K562 (cell line): ENCODE measurements at regions not wholly inside any gene's neighbourhood (a gene's known extent, or its start where the extent isn't known, plus 50 kb on each side); places are given as distances from the start of the nearest gene placed in this dataset.

Experiments used
- ESRRA ChIP-seq: fragments of 450-650 bp; IDR thresholded peaks from 2 replicates; pipeline ENCODE4 v1.6.1; 2014; ENCODE audit warnings: low read depth, mild to moderate bottlenecking, moderate library complexity, borderline replicate concordance
- KDM1A ChIP-seq, 2 experiments: fragments of 450-650 bp; IDR thresholded peaks; 2 replicates each; pipeline ENCODE4 v1.6.1; 2016; ENCODE audit warnings: mild to moderate bottlenecking in 2 of 2
- NFIC ChIP-seq: fragments of 450-650 bp; IDR thresholded peaks from 2 replicates; pipeline ENCODE4 v1.6.1; 2017; ENCODE audit warnings: mild to moderate bottlenecking, inconsistent platforms
- PCBP2 ChIP-seq: fragments of 200-400 bp; formaldehyde crosslinking; IDR thresholded peaks from 2 replicates; pipeline ENCODE4 v1.6.1; 2018; ENCODE audit warnings: low read length, low read depth, mild to moderate bottlenecking, moderate library complexity; ENCODE audit not compliant: poor library complexity, severe bottlenecking
- RBM22 ChIP-seq: fragments of 200-400 bp; formaldehyde crosslinking; IDR thresholded peaks from 2 replicates; pipeline ENCODE4 v1.6.1; 2018; ENCODE audit warnings: low read length, low read depth; ENCODE audit not compliant: poor library complexity, severe bottlenecking
- RREB1 ChIP-seq: fragments of 250-450 bp; sonication (Bioruptor Pico); IDR thresholded peaks from 2 replicates; pipeline ENCODE4 v1.4.0; 2020
- SNAPC5 ChIP-seq: fragments of 250-450 bp; sonication (Bioruptor Pico); IDR thresholded peaks from 2 replicates; pipeline ENCODE4 v1.8.0; 2021; ENCODE audit warnings: moderate library complexity, mild to moderate bottlenecking, inconsistent platforms
- SNRNP70 ChIP-seq: fragments of 200-400 bp; formaldehyde crosslinking; optimal IDR thresholded peaks from 2 replicates; pipeline ENCODE3; 2017; ENCODE audit warnings: low read depth, low read length
- ZNF324 ChIP-seq: fragments of 250-450 bp; sonication (Bioruptor Pico); IDR thresholded peaks from 2 replicates; pipeline ENCODE4 v1.4.0; 2020; ENCODE audit warnings: mild to moderate bottlenecking
- TF ChIP-seq, protein P1 (sequence below), 2 experiments: fragments of 450-650 bp; formaldehyde crosslinking in 1 of 2; IDR thresholded peaks; 2 replicates each; pipeline versions ENCODE4 v1.4.0 to v1.6.1; 2014 to 2020; ENCODE audit warnings: mild to moderate bottlenecking in 2 of 2, borderline replicate concordance in 1 of 2, low read depth in 1 of 2
- TF ChIP-seq, protein P2 (sequence below), 3 experiments: IDR thresholded peaks in 2 of 3; conservative IDR thresholded peaks in 1 of 3; 2 replicates each; pipeline ENCODE4 v1.5.1; 2011 to 2012; ENCODE audit warnings: low read length in 3 of 3, mild to moderate bottlenecking in 3 of 3, control low read depth in 2 of 3, improper control_type of control experiment in 1 of 3, inconsistent platforms in 1 of 3, low read depth in 1 of 3, mixed read lengths in 1 of 3, moderate library complexity in 1 of 3; ENCODE audit not compliant: insufficient read depth in 2 of 3

- TF ChIP-seq SNAPC5 (CRISPR knock-in tag) = no peak
- TF ChIP-seq PCBP2 = no peak
- no peak for TF ChIP-seq RBM22
- TF ChIP-seq RREB1 (CRISPR knock-in tag) = no peak
- TF ChIP-seq NFIC = no peak
- no peak for TF ChIP-seq ESRRA
- TF ChIP-seq, protein P1, sequence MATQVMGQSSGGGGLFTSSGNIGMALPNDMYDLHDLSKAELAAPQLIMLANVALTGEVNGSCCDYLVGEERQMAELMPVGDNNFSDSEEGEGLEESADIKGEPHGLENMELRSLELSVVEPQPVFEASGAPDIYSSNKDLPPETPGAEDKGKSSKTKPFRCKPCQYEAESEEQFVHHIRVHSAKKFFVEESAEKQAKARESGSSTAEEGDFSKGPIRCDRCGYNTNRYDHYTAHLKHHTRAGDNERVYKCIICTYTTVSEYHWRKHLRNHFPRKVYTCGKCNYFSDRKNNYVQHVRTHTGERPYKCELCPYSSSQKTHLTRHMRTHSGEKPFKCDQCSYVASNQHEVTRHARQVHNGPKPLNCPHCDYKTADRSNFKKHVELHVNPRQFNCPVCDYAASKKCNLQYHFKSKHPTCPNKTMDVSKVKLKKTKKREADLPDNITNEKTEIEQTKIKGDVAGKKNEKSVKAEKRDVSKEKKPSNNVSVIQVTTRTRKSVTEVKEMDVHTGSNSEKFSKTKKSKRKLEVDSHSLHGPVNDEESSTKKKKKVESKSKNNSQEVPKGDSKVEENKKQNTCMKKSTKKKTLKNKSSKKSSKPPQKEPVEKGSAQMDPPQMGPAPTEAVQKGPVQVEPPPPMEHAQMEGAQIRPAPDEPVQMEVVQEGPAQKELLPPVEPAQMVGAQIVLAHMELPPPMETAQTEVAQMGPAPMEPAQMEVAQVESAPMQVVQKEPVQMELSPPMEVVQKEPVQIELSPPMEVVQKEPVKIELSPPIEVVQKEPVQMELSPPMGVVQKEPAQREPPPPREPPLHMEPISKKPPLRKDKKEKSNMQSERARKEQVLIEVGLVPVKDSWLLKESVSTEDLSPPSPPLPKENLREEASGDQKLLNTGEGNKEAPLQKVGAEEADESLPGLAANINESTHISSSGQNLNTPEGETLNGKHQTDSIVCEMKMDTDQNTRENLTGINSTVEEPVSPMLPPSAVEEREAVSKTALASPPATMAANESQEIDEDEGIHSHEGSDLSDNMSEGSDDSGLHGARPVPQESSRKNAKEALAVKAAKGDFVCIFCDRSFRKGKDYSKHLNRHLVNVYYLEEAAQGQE (IDR thresholded peaks at IDR 0.05; ENCODE audit: borderline replicate concordance) = no peak
- TF ChIP-seq, protein P1 (CRISPR knock-in tag; IDR thresholded peaks at IDR 0.05; ENCODE audit: low read depth) = no peak
- TF ChIP-seq KDM1A (IDR thresholded peaks at IDR 0.05) = no peak
- TF ChIP-seq ZNF324 (CRISPR knock-in tag) = no peak
- TF ChIP-seq SNRNP70 = no peak
- TF ChIP-seq, protein P2, sequence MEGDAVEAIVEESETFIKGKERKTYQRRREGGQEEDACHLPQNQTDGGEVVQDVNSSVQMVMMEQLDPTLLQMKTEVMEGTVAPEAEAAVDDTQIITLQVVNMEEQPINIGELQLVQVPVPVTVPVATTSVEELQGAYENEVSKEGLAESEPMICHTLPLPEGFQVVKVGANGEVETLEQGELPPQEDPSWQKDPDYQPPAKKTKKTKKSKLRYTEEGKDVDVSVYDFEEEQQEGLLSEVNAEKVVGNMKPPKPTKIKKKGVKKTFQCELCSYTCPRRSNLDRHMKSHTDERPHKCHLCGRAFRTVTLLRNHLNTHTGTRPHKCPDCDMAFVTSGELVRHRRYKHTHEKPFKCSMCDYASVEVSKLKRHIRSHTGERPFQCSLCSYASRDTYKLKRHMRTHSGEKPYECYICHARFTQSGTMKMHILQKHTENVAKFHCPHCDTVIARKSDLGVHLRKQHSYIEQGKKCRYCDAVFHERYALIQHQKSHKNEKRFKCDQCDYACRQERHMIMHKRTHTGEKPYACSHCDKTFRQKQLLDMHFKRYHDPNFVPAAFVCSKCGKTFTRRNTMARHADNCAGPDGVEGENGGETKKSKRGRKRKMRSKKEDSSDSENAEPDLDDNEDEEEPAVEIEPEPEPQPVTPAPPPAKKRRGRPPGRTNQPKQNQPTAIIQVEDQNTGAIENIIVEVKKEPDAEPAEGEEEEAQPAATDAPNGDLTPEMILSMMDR (IDR thresholded peaks at IDR 0.05 in 2 of 3, conservative IDR thresholded peaks at IDR 0.05 in 1 of 3; ENCODE audit: insufficient read depth in 2 of 3, low read depth in 1 of 3, low read length in 3 of 3) = no peak
These were observed 812.8 kb downstream of the C12orf50 start for GRCh38 chr12:87216436-87216835.
